Uterus (tissue), 3 donors: ENCODE measurements at regions not wholly inside any gene's neighbourhood (a gene's known extent, or its start where the extent isn't known, plus 50 kb on each side); places are given as distances from the start of the nearest gene placed in this dataset.

Experiments used
- DNase-seq, 2 donors: peaks; one replicate each; pipeline ENCODE4 v3.0.0-alpha.2; 2019 to 2020
- H3K27ac ChIP-seq, 2 donors: fragments of 200-600 bp; sonication (generic); 1 replicate in 1 of 2; 2 replicates in 1 of 2; pipeline ENCODE4 v1.5.1; 2016 to 2018
- H3K27me3 ChIP-seq, 2 donors: fragments of 200-600 bp; sonication (generic); one replicate each; pipeline ENCODE4 v1.5.1; 2018 to 2019; ENCODE audit warnings: control low read depth in 1 of 2
- H3K36me3 ChIP-seq, 2 donors: fragments of 200-600 bp; sonication (generic); one replicate each; pipeline ENCODE4 v1.5.1; 2019; ENCODE audit warnings: control low read depth in 1 of 2
- H3K4me1 ChIP-seq, 2 donors: fragments of 200-600 bp; sonication (generic); one replicate each; pipeline ENCODE4 v1.5.1; 2018 to 2019; ENCODE audit warnings: control low read depth in 1 of 2
- H3K4me3 ChIP-seq, 2 donors: fragments of 200-600 bp; sonication (generic); 1 replicate in 1 of 2; 2 replicates in 1 of 2; pipeline ENCODE4 v1.5.1; 2018 to 2019; ENCODE audit warnings: mild to moderate bottlenecking in 1 of 2
- H3K9me3 ChIP-seq, 2 donors: fragments of 200-600 bp; sonication (generic); one replicate each; pipeline ENCODE4 v1.5.1; 2019; ENCODE audit warnings: control low read depth in 1 of 2
- POLR2A ChIP-seq, 2 donors: fragments of 450-650 bp; IDR thresholded peaks; one replicate each; pipeline ENCODE4 v1.6.1; 2016; ENCODE audit warnings: antibody characterized with exemption in 2 of 2, mild to moderate bottlenecking in 1 of 2, moderate library complexity in 1 of 2
- intact Hi-C: fragments of 100-400 bp; cut with DNase I; formaldehyde crosslinking; loops from one replicate; pipeline ENCODE4 v1.15.1; 2023; ENCODE audit warnings: low total_unique reads
- TF ChIP-seq, protein P1 (sequence below), 4 experiments: fragments of 200-600 bp in 2 of 4; fragments of 450-650 bp in 2 of 4; sonication (generic) in 2 of 4; IDR thresholded peaks; one replicate each; pipeline ENCODE4 v1.5.1; 2016 to 2019; ENCODE audit warnings: antibody characterized with exemption in 4 of 4, mild to moderate bottlenecking in 2 of 4, moderate library complexity in 1 of 4
- donor health status: DM: yes; HTN: yes; CAD: no.

DNA sequence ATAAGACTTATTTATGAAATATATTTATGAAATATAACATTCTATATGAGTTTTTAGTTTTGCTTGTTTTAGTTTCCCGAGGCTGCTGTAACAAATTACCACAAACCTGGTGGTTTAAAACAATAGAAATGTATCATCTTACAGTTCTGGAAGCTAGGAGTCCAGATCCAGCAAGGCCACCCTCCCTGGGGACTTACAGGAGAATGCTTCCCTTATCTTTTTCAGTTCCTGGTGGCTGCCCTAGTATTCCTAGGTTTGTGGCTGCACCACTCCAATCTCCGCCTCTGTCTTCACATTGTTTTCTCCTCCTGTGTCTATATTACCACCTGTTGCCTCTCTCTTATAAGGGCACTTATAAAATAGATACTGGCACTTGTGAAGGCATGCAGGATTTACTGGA is 877.8 kb downstream of the TUSC7 start:
- no peaks in the 10 kb centered on the region for H3K4me1 ChIP-seq
- TF ChIP-seq, protein P1, sequence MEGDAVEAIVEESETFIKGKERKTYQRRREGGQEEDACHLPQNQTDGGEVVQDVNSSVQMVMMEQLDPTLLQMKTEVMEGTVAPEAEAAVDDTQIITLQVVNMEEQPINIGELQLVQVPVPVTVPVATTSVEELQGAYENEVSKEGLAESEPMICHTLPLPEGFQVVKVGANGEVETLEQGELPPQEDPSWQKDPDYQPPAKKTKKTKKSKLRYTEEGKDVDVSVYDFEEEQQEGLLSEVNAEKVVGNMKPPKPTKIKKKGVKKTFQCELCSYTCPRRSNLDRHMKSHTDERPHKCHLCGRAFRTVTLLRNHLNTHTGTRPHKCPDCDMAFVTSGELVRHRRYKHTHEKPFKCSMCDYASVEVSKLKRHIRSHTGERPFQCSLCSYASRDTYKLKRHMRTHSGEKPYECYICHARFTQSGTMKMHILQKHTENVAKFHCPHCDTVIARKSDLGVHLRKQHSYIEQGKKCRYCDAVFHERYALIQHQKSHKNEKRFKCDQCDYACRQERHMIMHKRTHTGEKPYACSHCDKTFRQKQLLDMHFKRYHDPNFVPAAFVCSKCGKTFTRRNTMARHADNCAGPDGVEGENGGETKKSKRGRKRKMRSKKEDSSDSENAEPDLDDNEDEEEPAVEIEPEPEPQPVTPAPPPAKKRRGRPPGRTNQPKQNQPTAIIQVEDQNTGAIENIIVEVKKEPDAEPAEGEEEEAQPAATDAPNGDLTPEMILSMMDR (IDR thresholded peaks at IDR 0.05) = no peak
- TF ChIP-seq POLR2A (IDR thresholded peaks at IDR 0.05) = no peak
- H3K4me3 ChIP-seq = no peak overlapping the region
- no peak overlapping the region for H3K27ac ChIP-seq
- intact Hi-C loops = no loop called here
- no peaks in the 10 kb centered on the region for H3K27me3 ChIP-seq
- no peak for DNase-seq
- H3K9me3 ChIP-seq = no peaks in the 10 kb centered on the region
- no peaks in the 10 kb centered on the region for H3K36me3 ChIP-seq

DNA sequence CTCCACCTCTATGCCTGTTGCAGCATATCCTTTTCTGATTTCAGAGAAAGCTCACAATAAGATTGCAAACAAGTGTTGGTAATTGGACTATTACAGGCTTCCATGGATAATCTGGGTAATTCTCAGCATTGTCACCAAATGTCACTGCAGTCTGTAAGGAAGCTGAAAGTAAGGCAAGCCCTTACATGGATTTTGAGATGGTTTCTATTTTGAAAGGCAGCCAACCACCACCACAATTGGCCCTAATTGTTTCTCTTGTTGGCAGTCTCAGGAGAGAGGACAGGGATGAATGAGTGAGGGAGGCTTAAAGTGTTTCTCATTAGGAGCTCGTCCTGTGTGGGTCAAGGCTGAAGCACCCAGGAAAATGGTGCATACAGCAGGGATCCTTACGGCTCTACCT is 879.9 kb downstream of the TUSC7 start:
- Histone ChIP-seq H3K4me1 (no peaks in the 10 kb centered on the region), H3K27ac (no peak overlapping the region), H3K4me3 (no peak overlapping the region), H3K9me3 (no peaks in the 10 kb centered on the region), H3K27me3 (no peaks in the 10 kb centered on the region), H3K36me3 (no peaks in the 10 kb centered on the region)
- intact Hi-C loops = no loop called here
- TF ChIP-seq POLR2A (IDR thresholded peaks at IDR 0.05) = no peak
- TF ChIP-seq, protein P1 (IDR thresholded peaks at IDR 0.05) = no peak
- DNase-seq = no peak

DNA sequence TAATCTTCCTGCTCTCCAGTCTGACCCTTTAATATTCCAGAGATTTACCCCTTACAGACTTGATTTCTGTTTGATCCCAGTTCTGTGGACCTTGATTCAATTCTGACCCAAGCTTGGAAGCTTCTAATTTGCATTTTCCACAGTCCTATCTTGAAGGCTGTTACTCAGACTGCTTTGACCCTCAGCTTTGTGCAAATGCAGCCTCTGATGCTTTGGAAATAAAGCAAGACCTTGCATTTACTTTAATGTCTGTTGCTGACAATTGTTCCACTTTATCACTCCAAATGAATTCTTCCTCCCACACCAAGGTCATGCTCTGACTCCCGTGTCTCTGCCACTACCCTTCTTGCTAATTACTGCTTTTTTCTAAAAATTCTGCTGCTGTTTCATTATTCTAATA is 886.0 kb downstream of the TUSC7 start:
- Histone ChIP-seq H3K36me3 (no peaks in the 10 kb centered on the region), H3K9me3 (no peaks in the 10 kb centered on the region), H3K27me3 (no peaks in the 10 kb centered on the region), H3K4me3 (no peak overlapping the region), H3K4me1 (no peaks in the 10 kb centered on the region), H3K27ac (no peak overlapping the region)
- intact Hi-C loops = no loop called here
- no peak for DNase-seq
- TF ChIP-seq, protein P1 (IDR thresholded peaks at IDR 0.05) = no peak
- no peak for TF ChIP-seq POLR2A (IDR thresholded peaks at IDR 0.05)

DNA sequence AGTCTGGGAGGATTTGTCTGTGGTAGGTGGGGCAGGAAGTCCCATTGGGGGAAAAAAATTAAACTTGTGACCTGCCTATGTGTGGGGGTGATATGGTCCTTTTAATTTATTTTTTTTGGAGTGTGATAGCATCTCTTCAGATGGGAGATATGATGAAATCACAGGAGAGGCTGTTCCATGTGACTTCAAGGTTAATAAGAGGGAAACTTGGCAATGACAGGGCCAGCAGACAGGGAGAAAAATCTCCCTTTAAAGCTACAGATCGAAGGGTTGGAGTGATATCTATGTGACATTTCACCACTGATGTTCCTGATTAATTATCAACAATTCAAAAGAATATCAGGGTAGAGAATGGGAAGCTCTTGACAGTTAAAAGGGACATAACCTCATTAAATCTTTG is 886.9 kb downstream of the TUSC7 start:
- intact Hi-C loops = no loop called here
- H3K36me3 ChIP-seq = no peaks in the 10 kb centered on the region
- H3K4me1 ChIP-seq = no peaks in the 10 kb centered on the region
- H3K27ac ChIP-seq = no peak overlapping the region
- H3K27me3 ChIP-seq = no peaks in the 10 kb centered on the region
- no peak for DNase-seq
- H3K4me3 ChIP-seq = no peak overlapping the region
- no peaks in the 10 kb centered on the region for H3K9me3 ChIP-seq
- TF ChIP-seq, protein P1 (IDR thresholded peaks at IDR 0.05) = no peak
- TF ChIP-seq POLR2A (IDR thresholded peaks at IDR 0.05) = no peak

DNA sequence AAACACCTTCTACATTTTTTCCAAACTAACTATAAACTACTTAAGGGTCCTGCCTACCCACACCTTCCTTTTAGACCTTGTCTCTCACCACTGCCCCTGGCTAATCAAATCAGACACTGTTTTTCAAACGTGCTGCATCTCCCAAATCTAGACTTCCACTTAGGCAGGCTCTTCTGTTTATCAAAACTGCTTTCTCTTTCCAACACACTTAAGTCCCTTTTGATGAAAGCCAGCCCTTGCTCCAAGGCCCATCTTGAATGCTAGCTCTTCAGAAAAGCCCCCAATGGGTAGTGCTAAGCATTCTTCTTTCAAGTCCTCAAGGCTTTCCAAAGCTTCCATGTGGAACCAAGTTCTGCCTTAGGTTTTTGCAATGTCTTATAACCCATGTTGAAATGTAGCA is 888.3 kb downstream of the TUSC7 start:
- H3K4me1 ChIP-seq = no peaks in the 10 kb centered on the region
- H3K36me3 ChIP-seq = no peaks in the 10 kb centered on the region
- no peak overlapping the region for H3K27ac ChIP-seq
- no peaks in the 10 kb centered on the region for H3K27me3 ChIP-seq
- no peak for DNase-seq
- no peak for TF ChIP-seq POLR2A (IDR thresholded peaks at IDR 0.05)
- TF ChIP-seq, protein P1 (IDR thresholded peaks at IDR 0.05) = no peak
- intact Hi-C loops = no loop called here
- no peak overlapping the region for H3K4me3 ChIP-seq
- H3K9me3 ChIP-seq = no peaks in the 10 kb centered on the region
